ENCODE measurements at regions not wholly inside any gene's neighbourhood (a gene's known extent, or its start where the extent isn't known, plus 50 kb on each side); places are given as distances from the start of the nearest gene placed in this dataset.

- TF ChIP-seq POLR2A (IDR thresholded peaks at IDR 0.05; ENCODE audit: low read depth) (no peak), POLR2AphosphoS5 (IDR thresholded peaks at IDR 0.05) (no peak), EP300 (IDR thresholded peaks at IDR 0.05) (no peak)
- TF ChIP-seq, protein P1, sequence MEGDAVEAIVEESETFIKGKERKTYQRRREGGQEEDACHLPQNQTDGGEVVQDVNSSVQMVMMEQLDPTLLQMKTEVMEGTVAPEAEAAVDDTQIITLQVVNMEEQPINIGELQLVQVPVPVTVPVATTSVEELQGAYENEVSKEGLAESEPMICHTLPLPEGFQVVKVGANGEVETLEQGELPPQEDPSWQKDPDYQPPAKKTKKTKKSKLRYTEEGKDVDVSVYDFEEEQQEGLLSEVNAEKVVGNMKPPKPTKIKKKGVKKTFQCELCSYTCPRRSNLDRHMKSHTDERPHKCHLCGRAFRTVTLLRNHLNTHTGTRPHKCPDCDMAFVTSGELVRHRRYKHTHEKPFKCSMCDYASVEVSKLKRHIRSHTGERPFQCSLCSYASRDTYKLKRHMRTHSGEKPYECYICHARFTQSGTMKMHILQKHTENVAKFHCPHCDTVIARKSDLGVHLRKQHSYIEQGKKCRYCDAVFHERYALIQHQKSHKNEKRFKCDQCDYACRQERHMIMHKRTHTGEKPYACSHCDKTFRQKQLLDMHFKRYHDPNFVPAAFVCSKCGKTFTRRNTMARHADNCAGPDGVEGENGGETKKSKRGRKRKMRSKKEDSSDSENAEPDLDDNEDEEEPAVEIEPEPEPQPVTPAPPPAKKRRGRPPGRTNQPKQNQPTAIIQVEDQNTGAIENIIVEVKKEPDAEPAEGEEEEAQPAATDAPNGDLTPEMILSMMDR (IDR thresholded peaks at IDR 0.05): no peak
Measured at GRCh38 chr6:15061180-15061641, 184.7 kb upstream of the JARID2 start.
